A549 (cell line): ENCODE measurements at regions not wholly inside any gene's neighbourhood (a gene's known extent, or its start where the extent isn't known, plus 50 kb on each side); places are given as distances from the start of the nearest gene placed in this dataset.

ENCODE experiments used
- ATAC-seq, 2 experiments: fragments of 200-7000 bp in 1 of 2; fragments of >200 bp in 1 of 2; cut with Nextera tagmentation in 1 of 2; cut with Tn5 transposase in 1 of 2; 3 replicates each; pipeline versions ENCODE4 v1.8.0 to v1.9.1; 2018 to 2020; ENCODE audit warnings: mild to moderate bottlenecking in 1 of 2, moderate library complexity in 1 of 2
- CTCF ChIA-PET: fragments of 300-600 bp; sonication (Branson Sonifier 250); formaldehyde crosslinking; extraction: SDS; loops from one replicate; lab custom pipeline; 2021; ENCODE audit warnings: antibody characterized with exemption, inconsistent platforms; lab: Yijun Ruan, JAX
- POLR2A ChIA-PET: fragments of 350-600 bp; formaldehyde crosslinking; extraction: SDS; loops from one replicate; lab custom pipeline; 2021; ENCODE audit warnings: antibody characterized with exemption, inconsistent platforms; lab: Yijun Ruan, JAX
- DNase-seq, 2 experiments: peaks; one replicate each; pipeline versions ENCODE4 v3.0.0 to v3.0.0-alpha.2; 2011 to 2016; ENCODE audit warnings: low read depth in 1 of 2, low spot score in 1 of 2
- FAIRE-seq: peaks from 2 replicates; lab custom pipeline; 2011; peaks lifted over from hg19 to GRCh38; lab: Jason Lieb, UNC
- H3K27ac ChIP-seq, 2 experiments: fragments of >200 bp; sonication (Bioruptor Twin); formaldehyde crosslinking; 3 replicates each; pipeline ENCODE4 v1.5.1; 2016 to 2017
- H3K4me1 ChIP-seq: fragments of >200 bp; sonication (Bioruptor Twin); formaldehyde crosslinking; 3 replicates; pipeline ENCODE4 v1.6.1; 2016
- H3K4me2 ChIP-seq: fragments of >200 bp; sonication (Bioruptor Twin); formaldehyde crosslinking; 3 replicates; pipeline ENCODE4 v1.6.1; 2016
- H3K4me3 ChIP-seq: fragments of >200 bp; sonication (Bioruptor Twin); formaldehyde crosslinking; 3 replicates; pipeline ENCODE4 v1.5.1; 2016
- H3K9me3 ChIP-seq: fragments of >200 bp; sonication (Bioruptor Twin); formaldehyde crosslinking; 3 replicates; pipeline ENCODE4 v1.6.1; 2016
- CHD4 ChIP-seq: fragments of 200-600 bp; sonication (generic); IDR thresholded peaks from 2 replicates; pipeline ENCODE4 v1.6.1; 2016; ENCODE audit warnings: antibody characterized with exemption, mild to moderate bottlenecking, borderline replicate concordance
- EHMT2 ChIP-seq: fragments of 200-600 bp; sonication (generic); IDR thresholded peaks from 2 replicates; pipeline ENCODE4 v1.6.1; 2016; ENCODE audit warnings: antibody characterized with exemption, low read depth, mild to moderate bottlenecking, moderate library complexity
- EP300 ChIP-seq, 2 experiments: fragments of >200 bp; sonication (Bioruptor Twin); formaldehyde crosslinking; IDR thresholded peaks; 2 replicates in 1 of 2; 3 replicates in 1 of 2; pipeline ENCODE4 v1.6.1; 2016 to 2017
- FOSL2 ChIP-seq, 2 experiments: fragments of 450-650 bp in 1 of 2; fragments of >200 bp in 1 of 2; sonication (Bioruptor Twin) in 1 of 2; formaldehyde crosslinking; IDR thresholded peaks; 2 replicates each; pipeline versions ENCODE4 v1.5.0 to v1.6.1; 2016 to 2020; ENCODE audit warnings: mild to moderate bottlenecking in 1 of 2, moderate library complexity in 1 of 2
- GATA3 ChIP-seq: IDR thresholded peaks from 2 replicates; pipeline ENCODE4 v1.6.1; 2012; ENCODE audit warnings: borderline replicate concordance
- HDAC2 ChIP-seq: fragments of 200-600 bp; sonication (generic); IDR thresholded peaks from 2 replicates; pipeline ENCODE4 v1.6.1; 2016
- HEYL ChIP-seq: fragments of 250-450 bp; sonication (Bioruptor Pico); IDR thresholded peaks from 2 replicates; pipeline ENCODE4 v1.8.0; 2021; ENCODE audit warnings: mild to moderate bottlenecking, moderate library complexity
- HOXB5 ChIP-seq: fragments of 250-450 bp; sonication (Bioruptor Pico); IDR thresholded peaks from 2 replicates; pipeline ENCODE4 v1.5.0; 2020; ENCODE audit warnings: mild to moderate bottlenecking, moderate library complexity
- JUN ChIP-seq, 2 experiments: fragments of >200 bp; sonication (Bioruptor Twin); formaldehyde crosslinking; IDR thresholded peaks; 2 replicates in 1 of 2; 3 replicates in 1 of 2; pipeline ENCODE4 v1.6.1; 2016 to 2017
- JUNB ChIP-seq: fragments of >200 bp; sonication (Bioruptor Twin); formaldehyde crosslinking; IDR thresholded peaks from 2 replicates; pipeline ENCODE4 v1.6.1; 2016
- KDM1A ChIP-seq: fragments of 200-600 bp; sonication (generic); IDR thresholded peaks from 2 replicates; pipeline ENCODE4 v1.6.1; 2016; ENCODE audit warnings: low read depth, mild to moderate bottlenecking
- KDM5A ChIP-seq: fragments of 200-600 bp; sonication (generic); IDR thresholded peaks from 2 replicates; pipeline ENCODE4 v1.6.1; 2016; ENCODE audit warnings: antibody characterized with exemption, mild to moderate bottlenecking
- MAFK ChIP-seq: fragments of 450-650 bp; IDR thresholded peaks from 2 replicates; pipeline ENCODE4 v1.6.1; 2014; ENCODE audit not compliant: partially characterized antibody
- MAZ ChIP-seq: fragments of 150-350 bp; IDR thresholded peaks from 2 replicates; pipeline ENCODE4 v1.6.1; 2014; ENCODE audit warnings: antibody characterized with exemption, low read depth, low read length, borderline replicate concordance
- MYC ChIP-seq: IDR thresholded peaks from 2 replicates; pipeline ENCODE4 v1.6.1; 2012; ENCODE audit warnings: mild to moderate bottlenecking, inconsistent platforms, low read length, improper control_type of control experiment, borderline replicate concordance
- NPAS2 ChIP-seq: fragments of 250-450 bp; sonication (Bioruptor Pico); IDR thresholded peaks from 2 replicates; pipeline ENCODE4 v1.8.0; 2022; ENCODE audit warnings: mild to moderate bottlenecking, moderate library complexity, borderline replicate concordance
- POLR2A ChIP-seq: IDR thresholded peaks from 2 replicates; pipeline ENCODE4 v1.6.1; 2012; ENCODE audit warnings: mild to moderate bottlenecking, low read length
- RAD21 ChIP-seq, 2 experiments: fragments of >200 bp in 1 of 2; sonication (Bioruptor Twin) in 1 of 2; formaldehyde crosslinking in 1 of 2; IDR thresholded peaks in 1 of 2; conservative IDR thresholded peaks in 1 of 2; 2 replicates in 1 of 2; 3 replicates in 1 of 2; pipeline ENCODE4 v1.6.1; 2012 to 2018; ENCODE audit warnings: inconsistent platforms in 1 of 2
- RNF2 ChIP-seq: fragments of 200-600 bp; sonication (generic); IDR thresholded peaks from 2 replicates; pipeline ENCODE4 v1.6.1; 2016; ENCODE audit warnings: low read depth, mild to moderate bottlenecking, antibody characterized with exemption, moderate library complexity, borderline replicate concordance
- SREBF2 ChIP-seq: fragments of 450-650 bp; IDR thresholded peaks from 2 replicates; pipeline ENCODE4 v1.6.1; 2014; ENCODE audit warnings: mild to moderate bottlenecking, moderate library complexity
- TFCP2L1 ChIP-seq: fragments of 250-450 bp; sonication (Bioruptor Pico); IDR thresholded peaks from 2 replicates; pipeline ENCODE4 v1.5.0; 2021; ENCODE audit warnings: mild to moderate bottlenecking
- TP53 ChIP-seq: fragments of 250-450 bp; sonication (Bioruptor Pico); IDR thresholded peaks from 2 replicates; pipeline ENCODE4 v1.5.0; 2021; ENCODE audit warnings: mild to moderate bottlenecking, moderate library complexity
- ZC3H11A ChIP-seq: fragments of 450-650 bp; IDR thresholded peaks from 2 replicates; pipeline ENCODE4 v1.6.1; 2014; ENCODE audit warnings: antibody characterized with exemption, mild to moderate bottlenecking
- ZSCAN20 ChIP-seq: fragments of 250-450 bp; sonication (Bioruptor Pico); IDR thresholded peaks from 2 replicates; pipeline ENCODE4 v1.8.0; 2022; ENCODE audit warnings: mild to moderate bottlenecking, moderate library complexity
- WGBS: methylation state at CpG from one replicate; pipeline ENCODE4 v1.1.6; 2017; ENCODE audit errors: missing lambda C conversion rate; 5-methylcytosine and 5-hydroxymethylcytosine counted together
- TF ChIP-seq, protein P1 (sequence below): fragments of 250-450 bp; sonication (Bioruptor Pico); IDR thresholded peaks from 2 replicates; pipeline ENCODE4 v1.5.0; 2020; ENCODE audit warnings: low read depth, mild to moderate bottlenecking, moderate library complexity
- TF ChIP-seq, protein P2 (sequence below): fragments of 200-600 bp; sonication (generic); IDR thresholded peaks from 2 replicates; pipeline ENCODE4 v1.6.1; 2016; ENCODE audit warnings: antibody characterized with exemption, mild to moderate bottlenecking, moderate library complexity
- TF ChIP-seq, protein P3 (sequence below): IDR thresholded peaks from 2 replicates; pipeline ENCODE4 v1.6.1; 2012; ENCODE audit warnings: low read depth, borderline replicate concordance
- TF ChIP-seq, protein P4 (sequence below): fragments of >200 bp; sonication (Bioruptor Twin); formaldehyde crosslinking; IDR thresholded peaks from 3 replicates; pipeline ENCODE4 v1.5.1; 2016
- TF ChIP-seq, protein P5 (sequence below): fragments of >200 bp; sonication (Bioruptor Twin); formaldehyde crosslinking; IDR thresholded peaks from 2 replicates; pipeline ENCODE4 v1.6.1; 2016

DNA sequence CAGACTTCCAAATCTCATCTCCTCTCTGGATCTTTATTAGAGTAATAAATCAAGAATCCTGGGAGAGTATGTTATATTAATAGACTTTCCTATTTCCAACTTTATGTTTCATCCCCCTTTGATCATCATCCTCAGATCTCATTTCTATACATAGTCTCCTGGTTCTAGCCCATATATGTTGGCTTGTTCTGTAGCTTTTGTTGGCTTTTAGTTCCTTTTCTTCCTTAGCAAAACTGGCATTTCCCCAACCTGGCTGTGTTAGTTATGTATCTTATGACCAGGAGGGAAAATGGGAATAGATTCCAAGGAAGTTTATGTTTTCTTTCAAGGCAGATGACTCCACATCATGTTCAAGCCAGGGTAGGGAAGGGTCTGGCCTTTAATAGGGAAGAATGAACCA is 2464.5 kb downstream of the PCDH9 start:
- TF ChIP-seq MAZ, result no peak
- no peak for TF ChIP-seq KDM5A
- TF ChIP-seq GATA3, result no peak
- no peak for TF ChIP-seq MAFK
- no peak for TF ChIP-seq JUNB
- no peak for TF ChIP-seq TP53
- TF ChIP-seq, protein P1, sequence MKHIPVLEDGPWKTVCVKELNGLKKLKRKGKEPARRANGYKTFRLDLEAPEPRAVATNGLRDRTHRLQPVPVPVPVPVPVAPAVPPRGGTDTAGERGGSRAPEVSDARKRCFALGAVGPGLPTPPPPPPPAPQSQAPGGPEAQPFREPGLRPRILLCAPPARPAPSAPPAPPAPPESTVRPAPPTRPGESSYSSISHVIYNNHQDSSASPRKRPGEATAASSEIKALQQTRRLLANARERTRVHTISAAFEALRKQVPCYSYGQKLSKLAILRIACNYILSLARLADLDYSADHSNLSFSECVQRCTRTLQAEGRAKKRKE (CRISPR knock-in tag), result no peak
- TF ChIP-seq HOXB5, result no peak
- TF ChIP-seq TFCP2L1, result no peak
- TF ChIP-seq HEYL, result no peak
- no peak for TF ChIP-seq EHMT2
- TF ChIP-seq KDM1A, result no peak
- TF ChIP-seq ZSCAN20 (CRISPR knock-in tag), result no peak
- no peak for TF ChIP-seq ZC3H11A
- TF ChIP-seq, protein P2, sequence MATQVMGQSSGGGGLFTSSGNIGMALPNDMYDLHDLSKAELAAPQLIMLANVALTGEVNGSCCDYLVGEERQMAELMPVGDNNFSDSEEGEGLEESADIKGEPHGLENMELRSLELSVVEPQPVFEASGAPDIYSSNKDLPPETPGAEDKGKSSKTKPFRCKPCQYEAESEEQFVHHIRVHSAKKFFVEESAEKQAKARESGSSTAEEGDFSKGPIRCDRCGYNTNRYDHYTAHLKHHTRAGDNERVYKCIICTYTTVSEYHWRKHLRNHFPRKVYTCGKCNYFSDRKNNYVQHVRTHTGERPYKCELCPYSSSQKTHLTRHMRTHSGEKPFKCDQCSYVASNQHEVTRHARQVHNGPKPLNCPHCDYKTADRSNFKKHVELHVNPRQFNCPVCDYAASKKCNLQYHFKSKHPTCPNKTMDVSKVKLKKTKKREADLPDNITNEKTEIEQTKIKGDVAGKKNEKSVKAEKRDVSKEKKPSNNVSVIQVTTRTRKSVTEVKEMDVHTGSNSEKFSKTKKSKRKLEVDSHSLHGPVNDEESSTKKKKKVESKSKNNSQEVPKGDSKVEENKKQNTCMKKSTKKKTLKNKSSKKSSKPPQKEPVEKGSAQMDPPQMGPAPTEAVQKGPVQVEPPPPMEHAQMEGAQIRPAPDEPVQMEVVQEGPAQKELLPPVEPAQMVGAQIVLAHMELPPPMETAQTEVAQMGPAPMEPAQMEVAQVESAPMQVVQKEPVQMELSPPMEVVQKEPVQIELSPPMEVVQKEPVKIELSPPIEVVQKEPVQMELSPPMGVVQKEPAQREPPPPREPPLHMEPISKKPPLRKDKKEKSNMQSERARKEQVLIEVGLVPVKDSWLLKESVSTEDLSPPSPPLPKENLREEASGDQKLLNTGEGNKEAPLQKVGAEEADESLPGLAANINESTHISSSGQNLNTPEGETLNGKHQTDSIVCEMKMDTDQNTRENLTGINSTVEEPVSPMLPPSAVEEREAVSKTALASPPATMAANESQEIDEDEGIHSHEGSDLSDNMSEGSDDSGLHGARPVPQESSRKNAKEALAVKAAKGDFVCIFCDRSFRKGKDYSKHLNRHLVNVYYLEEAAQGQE, result no peak
- no peak for TF ChIP-seq SREBF2
- H3K4me3 ChIP-seq, result no peak overlapping the region
- no peak for FAIRE-seq
- POLR2A ChIA-PET, result no interaction called here
- H3K27ac ChIP-seq, result no peak overlapping the region
- CTCF ChIA-PET, result no interaction called here
- no peaks in the 10 kb centered on the region for H3K4me1 ChIP-seq
- H3K4me2 ChIP-seq, result no peak overlapping the region
- DNase-seq, result no peak
- no peak for ATAC-seq
- no peaks in the 10 kb centered on the region for H3K9me3 ChIP-seq

DNA sequence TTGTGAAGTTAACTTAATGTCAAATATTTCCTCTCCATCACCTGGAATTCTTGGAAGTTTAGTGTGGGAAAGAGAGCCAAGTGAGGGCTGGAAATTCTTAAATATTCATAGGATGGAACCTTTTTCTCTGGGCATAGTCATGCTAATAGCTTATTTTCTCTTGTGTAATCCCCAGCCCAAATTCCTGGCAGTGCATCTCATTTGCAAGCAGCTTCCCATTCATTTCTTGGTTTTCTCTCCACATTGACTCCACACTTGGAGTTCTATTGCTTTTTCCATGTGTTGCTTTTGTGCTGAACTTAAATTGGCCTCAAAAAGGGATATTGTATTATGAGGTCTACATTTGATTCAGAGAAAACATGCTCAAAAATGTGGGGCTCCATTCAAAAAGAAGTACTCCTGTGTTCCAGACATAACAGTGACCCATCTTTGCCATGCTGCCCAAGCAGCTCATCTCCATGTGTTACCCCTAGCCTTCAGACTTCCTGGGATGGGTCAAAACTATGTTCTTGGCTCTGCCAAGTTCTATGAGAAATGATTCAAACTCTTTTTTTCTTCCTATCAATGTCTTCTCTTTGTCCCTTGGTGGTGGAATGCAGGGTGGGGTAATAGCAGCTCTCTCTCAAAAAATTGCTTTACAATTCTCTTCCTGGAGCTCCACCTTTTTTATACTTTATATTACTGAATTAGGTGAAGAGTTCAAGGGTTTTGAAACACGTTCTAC is 2471.5 kb downstream of the PCDH9 start:
- H3K4me3 ChIP-seq, result no peak overlapping the region
- TF ChIP-seq, protein P3, sequence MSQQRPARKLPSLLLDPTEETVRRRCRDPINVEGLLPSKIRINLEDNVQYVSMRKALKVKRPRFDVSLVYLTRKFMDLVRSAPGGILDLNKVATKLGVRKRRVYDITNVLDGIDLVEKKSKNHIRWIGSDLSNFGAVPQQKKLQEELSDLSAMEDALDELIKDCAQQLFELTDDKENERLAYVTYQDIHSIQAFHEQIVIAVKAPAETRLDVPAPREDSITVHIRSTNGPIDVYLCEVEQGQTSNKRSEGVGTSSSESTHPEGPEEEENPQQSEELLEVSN, result no peak
- TF ChIP-seq TFCP2L1, result no peak
- no peak for TF ChIP-seq POLR2A
- no peak for TF ChIP-seq JUN (IDR thresholded peaks at IDR 0.05)
- no peak for TF ChIP-seq RAD21 (conservative IDR thresholded peaks at IDR 0.05 in 1 of 2, IDR thresholded peaks at IDR 0.05 in 1 of 2)
- TF ChIP-seq, all 56 proteins: peak for 0
- WGBS, result 59% methylated on average over 1 of the region's 1 CpG
- Histone ChIP-seq H3K27ac (no peak overlapping the region), H3K4me1 (no peaks in the 10 kb centered on the region), H3K4me2 (no peak overlapping the region), H3K9me3 (no peaks in the 10 kb centered on the region)
- FAIRE-seq (no peak), ATAC-seq (no peak), DNase-seq (no peak)
- ChIA-PET POLR2A (no interaction called here), CTCF (no interaction called here)

DNA sequence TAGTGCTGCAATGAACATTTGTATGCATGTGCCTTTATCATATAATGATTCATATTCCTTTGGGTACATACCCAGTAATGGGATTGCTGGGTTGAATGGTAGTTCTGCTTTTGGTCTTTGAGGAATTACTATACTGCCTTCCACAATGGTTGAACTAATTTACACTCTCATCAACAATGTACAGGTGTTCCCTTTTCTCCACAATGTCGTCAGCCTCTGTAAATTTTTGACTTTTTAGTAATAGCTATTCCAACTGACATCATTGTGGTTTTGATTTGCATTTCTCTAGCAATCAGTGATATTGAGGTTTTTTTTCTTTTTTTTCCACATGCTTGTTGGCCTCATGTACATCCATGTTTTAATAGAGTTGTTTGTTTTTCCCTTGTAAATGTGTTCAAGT is 2473.5 kb downstream of the PCDH9 start:
- no peaks in the 10 kb centered on the region for H3K9me3 ChIP-seq
- ATAC-seq, result no peak
- no peak overlapping the region for H3K4me3 ChIP-seq
- no peak overlapping the region for H3K4me2 ChIP-seq
- WGBS, result 83% methylated on average over 1 of the region's 1 CpG
- DNase-seq, result no peak
- no peak overlapping the region for H3K27ac ChIP-seq
- FAIRE-seq, result no peak
- POLR2A ChIA-PET, result no interaction called here
- CTCF ChIA-PET, result no interaction called here
- H3K4me1 ChIP-seq, result no peaks in the 10 kb centered on the region
- TF ChIP-seq MYC (no peak), HDAC2 (no peak), FOSL2 (IDR thresholded peaks at IDR 0.05) (no peak), FOSL2 (CRISPR knock-in tag; IDR thresholded peaks at IDR 0.05) (no peak), NPAS2 (no peak), KDM1A (no peak), EP300 (IDR thresholded peaks at IDR 0.05) (no peak), CHD4 (no peak), ZC3H11A (no peak), RNF2 (no peak), MAFK (no peak)
- TF ChIP-seq, protein P4, sequence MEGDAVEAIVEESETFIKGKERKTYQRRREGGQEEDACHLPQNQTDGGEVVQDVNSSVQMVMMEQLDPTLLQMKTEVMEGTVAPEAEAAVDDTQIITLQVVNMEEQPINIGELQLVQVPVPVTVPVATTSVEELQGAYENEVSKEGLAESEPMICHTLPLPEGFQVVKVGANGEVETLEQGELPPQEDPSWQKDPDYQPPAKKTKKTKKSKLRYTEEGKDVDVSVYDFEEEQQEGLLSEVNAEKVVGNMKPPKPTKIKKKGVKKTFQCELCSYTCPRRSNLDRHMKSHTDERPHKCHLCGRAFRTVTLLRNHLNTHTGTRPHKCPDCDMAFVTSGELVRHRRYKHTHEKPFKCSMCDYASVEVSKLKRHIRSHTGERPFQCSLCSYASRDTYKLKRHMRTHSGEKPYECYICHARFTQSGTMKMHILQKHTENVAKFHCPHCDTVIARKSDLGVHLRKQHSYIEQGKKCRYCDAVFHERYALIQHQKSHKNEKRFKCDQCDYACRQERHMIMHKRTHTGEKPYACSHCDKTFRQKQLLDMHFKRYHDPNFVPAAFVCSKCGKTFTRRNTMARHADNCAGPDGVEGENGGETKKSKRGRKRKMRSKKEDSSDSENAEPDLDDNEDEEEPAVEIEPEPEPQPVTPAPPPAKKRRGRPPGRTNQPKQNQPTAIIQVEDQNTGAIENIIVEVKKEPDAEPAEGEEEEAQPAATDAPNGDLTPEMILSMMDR, result no peak
- TF ChIP-seq, protein P5, sequence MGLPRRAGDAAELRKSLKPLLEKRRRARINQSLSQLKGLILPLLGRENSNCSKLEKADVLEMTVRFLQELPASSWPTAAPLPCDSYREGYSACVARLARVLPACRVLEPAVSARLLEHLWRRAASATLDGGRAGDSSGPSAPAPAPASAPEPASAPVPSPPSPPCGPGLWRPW, result no peak
